HepG2 (cell line): ENCODE measurements at regions not wholly inside any gene's neighbourhood (a gene's known extent, or its start where the extent isn't known, plus 50 kb on each side); places are given as distances from the start of the nearest gene placed in this dataset.

Experiments
- ATAC-seq: fragments of 200-7000 bp; cut with Tn5 transposase; 3 replicates; pipeline ENCODE4 v1.9.1; 2020; ENCODE audit warnings: mild to moderate bottlenecking, moderate library complexity
- BruUV-seq: library from RNA; stranded (reverse); fragments of 400-500 nt; replicated peaks from 2 replicates; lab custom pipeline; 2021; lab: Mats Ljungman, UMichigan
- CTCF ChIA-PET: fragments of 300-600 bp; formaldehyde crosslinking; extraction: SDS; loops from one replicate; lab custom pipeline; 2021; ENCODE audit warnings: low total read pairs, inconsistent platforms, low intra/inter-chr PET ratio; lab: Yijun Ruan, JAX
- POLR2A ChIA-PET: fragments of 350-600 bp; sonication (Branson Sonifier 250); formaldehyde crosslinking; loops from one replicate; lab custom pipeline; 2020; ENCODE audit warnings: antibody characterized with exemption, inconsistent platforms; lab: Yijun Ruan, JAX
- DNase-seq: peaks from one replicate; pipeline ENCODE4 v3.0.0-alpha.2; 2015; ENCODE audit warnings: low spot score
- FAIRE-seq: peaks from 3 replicates; lab custom pipeline; 2011; peaks lifted over from hg19 to GRCh38; lab: Jason Lieb, UNC
- H2AFZ ChIP-seq: one replicate; pipeline ENCODE4 v1.6.1; 2011; ENCODE audit warnings: low read length, inconsistent platforms
- H3K27ac ChIP-seq: fragments of 300-600 bp; 3 replicates; pipeline ENCODE4 v1.8.0; 2011; ENCODE audit warnings: mixed run types, mild to moderate bottlenecking, mixed read lengths, low read length, inconsistent platforms; ENCODE audit not compliant: insufficient read depth; ENCODE audit errors: extremely low read length
- H3K27me3 ChIP-seq, 2 experiments: fragments of 200-600 bp in 1 of 2; 2 replicates in 1 of 2; 3 replicates in 1 of 2; pipeline versions ENCODE4 v1.6.0 to v1.8.0; 2011; ENCODE audit warnings: low read length in 2 of 2, mild to moderate bottlenecking in 2 of 2, moderate library complexity in 2 of 2, inconsistent platforms in 1 of 2; ENCODE audit not compliant: insufficient read depth in 2 of 2, control insufficient read depth in 1 of 2
- H3K36me3 ChIP-seq, 2 experiments: fragments of 200-600 bp in 1 of 2; replicated peaks in 1 of 2; 2 replicates in 1 of 2; 3 replicates in 1 of 2; pipeline versions ENCODE4 v1.5.1 to v1.8.0; 2011; ENCODE audit warnings: low read length in 2 of 2, inconsistent platforms in 1 of 2; ENCODE audit not compliant: insufficient read depth in 2 of 2, control insufficient read depth in 1 of 2
- H3K4me1 ChIP-seq: 2 replicates; pipeline ENCODE4 v1.5.1; 2012; ENCODE audit warnings: low read length, inconsistent platforms; ENCODE audit not compliant: insufficient read depth
- H3K4me2 ChIP-seq: 2 replicates; pipeline ENCODE4 v1.6.0; 2011; ENCODE audit warnings: low read depth, low read length, inconsistent platforms
- H3K4me3 ChIP-seq, 3 experiments: fragments of 200-600 bp in 1 of 3; sonication (generic), shearing (Covaris generic) in 1 of 3; replicated peaks in 1 of 3; 2 replicates each; pipeline ENCODE4 v1.5.1; 2011 to 2016; ENCODE audit warnings: low read length in 3 of 3, inconsistent platforms in 2 of 3, low read depth in 2 of 3, mild to moderate bottlenecking in 2 of 3, control low read depth in 1 of 3, mixed read lengths in 1 of 3; ENCODE audit not compliant: insufficient read depth in 1 of 3
- H3K79me2 ChIP-seq: one replicate; pipeline ENCODE4 v1.6.1; 2011; ENCODE audit warnings: low read length, inconsistent platforms; ENCODE audit not compliant: insufficient read depth
- H3K9ac ChIP-seq: 2 replicates; pipeline ENCODE4 v1.6.0; 2011; ENCODE audit warnings: mild to moderate bottlenecking, low read depth, low read length, inconsistent platforms; ENCODE audit not compliant: insufficient read depth
- H3K9me3 ChIP-seq: 2 replicates; pipeline ENCODE4 v1.5.1; 2012; ENCODE audit warnings: mild to moderate bottlenecking, low read length
- H4K20me1 ChIP-seq: 2 replicates; pipeline ENCODE4 v1.6.0; 2011; ENCODE audit warnings: inconsistent platforms, mild to moderate bottlenecking, low read length, moderate library complexity; ENCODE audit not compliant: insufficient read depth
- ATM ChIP-seq: fragments of 450-650 bp; IDR thresholded peaks from 2 replicates; pipeline ENCODE4 v1.7.1; 2017; ENCODE audit warnings: mild to moderate bottlenecking, borderline replicate concordance
- KDM4B ChIP-seq: sonication (generic); formaldehyde crosslinking; IDR thresholded peaks from 2 replicates; pipeline ENCODE4 v1.4.0; 2020; ENCODE audit warnings: missing genetic modification reagents
- KDM5A ChIP-seq: fragments of 200-600 bp; sonication (generic); IDR thresholded peaks from 2 replicates; pipeline ENCODE4 v1.7.0; 2018; ENCODE audit warnings: antibody characterized with exemption, mild to moderate bottlenecking, low read length, borderline replicate concordance
- MEF2D ChIP-seq: sonication (generic); formaldehyde crosslinking; IDR thresholded peaks from 2 replicates; pipeline ENCODE4 v1.5.1; 2020; ENCODE audit warnings: mild to moderate bottlenecking, missing genetic modification reagents
- PRDM4 ChIP-seq: sonication (generic); formaldehyde crosslinking; IDR thresholded peaks from 2 replicates; pipeline ENCODE4 v1.9.0; 2021; ENCODE audit warnings: missing genetic modification reagents, borderline replicate concordance
- ZBTB46 ChIP-seq: sonication (generic); formaldehyde crosslinking; IDR thresholded peaks from 2 replicates; pipeline ENCODE4 v1.4.0; 2020; ENCODE audit warnings: mild to moderate bottlenecking, missing genetic modification reagents, borderline replicate concordance
- ZEB1 ChIP-seq: IDR thresholded peaks from 2 replicates; pipeline ENCODE4 v1.6.1; 2012; ENCODE audit warnings: mild to moderate bottlenecking, low read depth, inconsistent platforms; ENCODE audit not compliant: insufficient replicate concordance
- ZNF180 ChIP-seq: sonication (generic); formaldehyde crosslinking; IDR thresholded peaks from 2 replicates; pipeline ENCODE4 v1.4.0; 2020; ENCODE audit warnings: low read depth, missing genetic modification reagents, borderline replicate concordance
- ZNF615 ChIP-seq: sonication (generic); formaldehyde crosslinking; IDR thresholded peaks from 2 replicates; pipeline ENCODE4 v1.5.0; 2020; ENCODE audit warnings: mild to moderate bottlenecking, missing genetic modification reagents, borderline replicate concordance
- WGBS: methylation state at CpG from one replicate; pipeline ENCODE4 v1.1.6; 2017; ENCODE audit warnings: low lambda C conversion rate; 5-methylcytosine and 5-hydroxymethylcytosine counted together
- in situ Hi-C: cut with HindIII; loops from 2 replicates; pipeline ENCODE4 v1.10.0; 2017; ENCODE audit warnings: low pct_unique_long_range_greater_than_20kb; ENCODE audit not compliant: extremely low pct_ligation_motif_present
- intact Hi-C: fragments of 100-400 bp; cut with micrococcal nuclease; formaldehyde crosslinking; loops from one replicate; pipeline ENCODE4 v1.10.0; 2022; ENCODE audit not compliant: unreplicated experiment

- no peaks in the 10 kb centered on the region for H3K79me2 ChIP-seq
- TF ChIP-seq ZEB1: no peak
- no peak for TF ChIP-seq KDM5A
- no peak for TF ChIP-seq PRDM4 (CRISPR knock-in tag)
- no peak for TF ChIP-seq MEF2D (CRISPR knock-in tag)
- TF ChIP-seq ATM: no peak
- no peak for TF ChIP-seq ZNF615
- no peak for TF ChIP-seq ZBTB46 (CRISPR knock-in tag)
- TF ChIP-seq ZNF180 (CRISPR knock-in tag): no peak
- TF ChIP-seq KDM4B: no peak
- no peak overlapping the region for H3K4me2 ChIP-seq
- intact Hi-C loops: no loop called here
- no peak for ATAC-seq
- no peaks in the 10 kb centered on the region for H3K9me3 ChIP-seq
- H3K27me3 ChIP-seq: peaks cover 0 to 7% of the 10 kb centered on the region in 2 experiments; a peak in 2 of 5 replicates
- H3K9ac ChIP-seq: no peak overlapping the region
- in situ Hi-C loops: no loop called here
- no TSS peak for BruUV-seq
- no peaks in the 10 kb centered on the region for H3K36me3 ChIP-seq
- H3K27ac ChIP-seq: no peak overlapping the region
- no peaks in the 10 kb centered on the region for H3K4me1 ChIP-seq
- 19% methylated on average over 6 of the region's 6 CpGs for WGBS
- ChIA-PET CTCF (no interaction called here), POLR2A (no interaction called here)
- H3K4me3 ChIP-seq: no peak overlapping the region
- DNase-seq: no peak
- H2AFZ ChIP-seq: no peak overlapping the region
- no peak for FAIRE-seq
- H4K20me1 ChIP-seq: no peaks in the 10 kb centered on the region
These were observed 70.2 kb upstream of the NAV2 start for GRCh38 chr11:19642185-19643158.
